ENCODE measurements at regions not wholly inside any gene's neighbourhood (a gene's known extent, or its start where the extent isn't known, plus 50 kb on each side); places are given as distances from the start of the nearest gene placed in this dataset.

DNA sequence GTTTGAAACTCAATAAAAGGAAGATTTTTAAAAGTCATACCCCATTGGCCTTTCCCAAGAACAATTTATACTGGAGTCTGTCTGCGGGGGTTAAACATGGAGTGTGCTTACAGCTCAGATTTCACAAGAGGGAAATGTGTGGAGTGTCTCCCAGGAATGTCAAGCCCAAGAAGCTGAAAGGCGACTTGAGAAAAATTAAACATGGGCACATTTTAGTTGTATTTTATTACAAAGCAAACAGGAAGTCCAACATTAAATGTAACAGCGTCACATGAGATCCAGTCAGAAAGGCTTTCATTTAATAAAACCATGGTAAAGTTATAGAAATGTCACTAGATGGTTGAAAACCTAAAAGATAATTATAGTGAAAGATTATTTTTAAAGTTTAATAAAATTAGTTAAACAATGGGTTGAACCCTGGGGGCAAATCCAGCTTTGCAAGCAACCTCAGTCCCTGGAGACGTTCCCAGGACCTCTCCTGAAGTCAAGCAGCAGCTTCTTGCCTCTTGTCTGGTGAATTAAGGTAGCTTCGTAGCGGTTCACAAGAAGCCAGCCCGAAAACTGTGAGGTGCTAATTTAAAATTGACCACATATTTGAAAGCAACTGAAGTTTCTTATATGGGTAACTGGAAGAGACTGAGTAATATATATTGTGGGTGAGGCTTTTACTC is 168.4 kb upstream of the EDNRA start:
- no peak for DNase-seq (ENCODE audit: low spot score)

DNA sequence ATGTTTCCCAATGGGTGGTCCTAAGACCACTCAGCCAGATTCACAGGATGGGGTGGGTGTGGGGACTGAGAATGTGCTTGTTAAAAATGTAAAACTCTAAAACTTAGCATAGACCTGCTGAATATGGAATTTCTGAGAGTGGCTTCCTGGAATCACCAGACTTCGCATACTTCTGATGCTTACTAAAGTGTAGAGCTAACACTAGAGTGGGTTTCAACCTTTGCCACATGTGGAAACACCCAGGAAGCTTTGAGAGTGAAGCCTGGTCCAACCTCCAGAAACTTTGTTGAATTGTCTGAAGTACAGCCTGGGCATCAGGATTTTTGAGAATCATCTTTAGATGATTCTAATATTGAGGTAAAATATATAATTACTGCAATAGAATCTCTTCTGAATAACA is 167.8 kb upstream of the EDNRA start:
- no peak for DNase-seq (ENCODE audit: low spot score)

GRCh38 chr4:147318586-147318985 is 162.3 kb upstream of the EDNRA start:
- DNase-seq (ENCODE audit: low spot score), result no peak

DNA sequence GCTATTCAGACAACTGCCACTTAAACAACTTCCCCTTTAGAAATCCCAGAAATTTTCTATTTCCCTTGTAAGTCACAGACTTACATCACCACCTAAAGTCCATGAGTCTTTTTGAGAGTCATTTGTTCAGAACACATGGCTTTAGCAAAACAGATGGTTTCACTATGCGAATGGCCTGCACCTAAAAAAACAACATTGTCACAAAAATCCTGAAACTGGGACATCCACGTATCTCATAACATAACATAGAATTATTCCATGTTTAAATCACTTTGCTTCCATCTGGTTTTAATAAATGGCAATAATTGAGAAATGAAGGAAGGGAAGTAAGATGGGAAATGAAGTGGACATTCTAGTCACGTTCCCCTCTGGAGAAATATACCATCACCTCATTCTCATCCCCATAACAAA is 155.3 kb upstream of the EDNRA start:
- DNase-seq (ENCODE audit: low spot score), result no peak

- no peak for DNase-seq (ENCODE audit: low spot score)
Observed at GRCh38 chr4:147326591-147326990, 154.3 kb upstream of the EDNRA start.

DNA sequence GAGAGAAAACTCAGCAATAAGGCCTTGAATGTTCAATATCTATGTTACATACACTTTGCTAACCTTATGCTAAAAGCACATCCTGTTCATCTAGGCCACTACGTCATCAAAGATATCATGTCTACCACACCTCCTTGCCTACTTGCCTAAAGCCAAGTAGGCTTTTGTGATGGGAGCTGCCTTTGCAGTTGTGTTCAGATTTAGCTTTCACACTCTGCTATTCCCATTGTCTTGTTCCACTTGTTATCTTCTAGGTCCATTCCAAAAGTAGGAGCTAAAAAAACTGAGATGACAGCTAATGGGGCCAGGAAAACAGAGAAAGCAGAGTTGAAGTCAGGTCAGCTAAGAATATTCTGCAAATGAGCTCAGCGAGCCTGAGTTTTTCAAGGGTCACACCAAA is 153.6 kb upstream of the EDNRA start:
- no peak for DNase-seq (ENCODE audit: low spot score)

DNA sequence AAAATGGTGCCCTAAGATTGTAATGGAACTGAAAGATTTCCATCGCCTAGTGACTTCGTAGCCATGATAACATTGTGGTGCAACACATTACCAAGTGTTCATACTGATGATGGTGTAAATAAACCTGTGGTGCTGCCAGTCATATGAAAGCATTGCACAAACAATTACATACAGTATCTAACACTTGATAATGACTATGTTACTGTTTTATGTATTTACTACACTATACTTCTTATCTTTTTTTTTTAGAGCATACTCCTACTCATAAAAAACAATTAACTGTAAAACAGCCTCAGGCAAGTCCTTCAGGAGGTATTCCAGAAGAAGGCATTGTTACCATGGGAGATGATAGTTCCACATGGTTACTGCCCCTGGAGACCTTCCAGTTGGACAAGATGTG is 152.7 kb upstream of the EDNRA start:
- DNase-seq (ENCODE audit: low spot score), result no peak

DNA sequence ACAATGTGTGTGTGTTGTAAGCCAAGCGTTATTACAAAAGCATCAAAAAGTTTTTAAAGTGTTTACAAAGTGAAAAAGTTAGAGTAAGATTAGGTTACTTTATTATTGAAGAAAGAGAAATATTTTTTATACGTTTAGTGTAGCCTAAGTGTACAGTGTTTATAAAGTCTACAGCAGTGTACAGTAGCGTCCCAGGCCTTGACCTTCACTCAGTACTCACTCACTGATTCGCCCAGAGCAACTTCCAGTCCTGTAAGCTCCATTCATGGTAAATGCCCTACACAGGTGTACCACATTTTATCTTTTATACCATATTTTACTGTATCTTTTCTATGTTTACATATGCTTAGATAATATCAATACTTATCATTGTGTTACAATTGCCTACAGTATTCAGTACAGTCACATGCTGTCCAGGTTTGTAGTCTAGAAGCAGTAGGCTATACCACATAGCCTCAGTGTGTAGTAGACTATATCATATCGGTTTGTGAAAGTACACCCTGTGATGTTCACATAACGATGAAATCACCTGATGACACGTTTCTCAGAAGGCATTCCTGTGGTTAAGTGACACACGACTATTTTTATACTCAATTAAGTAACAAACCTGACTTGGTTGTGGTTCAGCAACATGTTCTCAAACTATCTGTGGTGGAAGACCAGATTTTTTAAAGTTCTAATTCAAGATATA is 152.0 kb upstream of the EDNRA start:
- DNase-seq (ENCODE audit: low spot score), result no peak

DNA sequence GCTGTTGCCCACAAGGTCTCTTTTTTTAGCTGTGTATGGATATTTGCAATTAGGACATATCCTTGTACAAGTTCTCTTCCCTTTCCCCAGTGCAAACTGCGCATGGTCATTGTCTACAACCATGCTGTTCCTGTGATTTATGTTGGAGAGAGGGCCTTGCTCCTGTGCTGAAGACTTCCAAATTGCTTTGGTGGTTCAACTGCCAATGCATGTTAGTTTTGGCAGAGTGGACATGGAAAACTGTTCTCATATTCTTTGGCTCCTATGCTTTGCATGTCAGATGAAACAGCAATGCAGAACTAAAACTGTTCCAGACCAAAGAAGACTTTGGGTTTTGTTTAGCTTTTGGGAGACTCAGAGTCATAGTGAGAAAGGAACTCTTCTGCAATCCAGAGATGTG is 148.8 kb upstream of the EDNRA start:
- no peak for DNase-seq (ENCODE audit: low spot score)

DNA sequence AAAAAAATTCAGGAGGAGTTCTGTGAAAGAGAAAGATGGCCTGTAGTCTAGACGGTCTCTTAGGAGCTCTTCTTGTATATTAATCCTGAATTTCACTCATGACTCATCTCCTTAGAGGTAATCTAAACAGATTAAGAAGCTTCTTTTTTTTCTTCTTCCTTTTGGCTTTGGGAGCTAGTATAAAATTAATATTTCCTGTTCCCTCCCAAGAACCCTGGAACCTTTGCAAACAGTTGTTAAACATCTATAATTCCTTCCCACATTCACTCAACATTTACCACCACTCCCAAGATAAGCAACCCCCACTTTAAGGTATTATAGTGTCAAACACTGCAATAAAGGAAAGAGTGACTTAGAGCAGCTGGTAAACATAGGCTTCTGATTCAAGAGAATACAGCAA is 146.4 kb upstream of the EDNRA start:
- DNase-seq (ENCODE audit: low spot score), result no peak

GRCh38 chr4:147335183-147335582 is 145.7 kb upstream of the EDNRA start:
- no peak for DNase-seq (ENCODE audit: low spot score)

DNA sequence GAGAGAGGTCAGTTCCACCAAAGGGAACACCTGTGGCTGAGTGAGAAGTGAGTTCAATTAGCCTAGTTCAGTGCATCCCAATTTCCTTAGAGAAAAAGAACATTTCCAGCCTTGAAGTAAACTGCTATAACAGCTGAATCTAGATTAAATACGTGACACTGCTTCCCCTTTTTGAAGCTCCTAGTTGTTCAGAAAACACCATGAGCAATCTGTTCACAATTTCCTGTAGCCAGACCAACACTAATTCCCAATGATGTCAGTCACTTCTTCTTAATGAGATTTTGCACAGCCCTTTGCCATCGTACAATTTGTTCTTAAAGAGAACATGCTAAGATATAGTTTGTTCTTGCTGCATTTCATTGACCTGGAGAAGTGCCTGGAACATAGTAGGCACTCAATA is 144.6 kb upstream of the EDNRA start:
- no peak for DNase-seq (ENCODE audit: low spot score)

GRCh38 chr4:147339100-147339499 is 141.8 kb upstream of the EDNRA start:
- DNase-seq (ENCODE audit: low spot score), result no peak

DNA sequence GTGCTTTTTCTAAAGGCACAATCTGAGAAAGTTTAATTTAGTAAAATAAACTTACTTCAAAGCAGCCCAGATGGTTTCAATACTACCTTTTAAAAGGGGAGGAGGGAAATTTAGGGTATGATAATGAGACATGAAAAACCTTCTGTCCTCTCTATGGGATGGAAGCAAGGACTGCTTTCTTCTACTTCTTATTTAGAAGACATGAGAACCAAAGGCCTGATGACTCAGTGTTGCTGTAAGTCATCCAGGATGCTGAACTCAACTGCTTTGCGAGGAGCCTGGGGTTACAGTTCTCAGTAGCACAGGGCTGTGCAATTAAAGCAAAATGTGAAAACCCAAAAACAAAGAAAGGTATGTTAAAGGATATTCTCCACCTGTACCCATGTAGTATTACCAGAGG is 140.8 kb upstream of the EDNRA start:
- no peak for DNase-seq (ENCODE audit: low spot score)

DNA sequence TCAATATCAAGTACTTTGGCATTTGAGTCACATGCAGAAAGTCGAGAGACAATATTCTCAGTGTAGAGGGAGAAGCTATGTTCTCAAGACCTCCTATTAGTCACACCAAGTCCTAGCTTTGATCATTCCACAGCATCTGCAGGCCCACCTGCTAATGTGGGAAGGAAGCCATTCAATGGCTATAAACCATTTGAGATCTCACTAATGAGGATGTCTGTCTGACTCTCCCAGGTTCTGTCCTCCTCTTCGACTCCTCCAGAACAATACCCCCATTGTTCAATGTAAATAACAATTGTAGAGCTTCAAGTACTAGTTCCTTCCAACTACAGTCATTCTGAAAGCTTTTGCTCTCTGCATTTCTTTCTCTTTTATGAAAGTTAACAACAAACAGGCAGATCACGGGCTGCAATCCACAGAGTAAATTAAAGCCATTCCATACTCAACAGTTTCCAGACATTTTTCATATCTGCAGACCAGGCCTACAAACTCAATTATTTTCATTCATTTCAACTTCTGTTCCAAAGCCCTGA is 140.2 kb upstream of the EDNRA start:
- DNase-seq (ENCODE audit: low spot score), result no peak

DNA sequence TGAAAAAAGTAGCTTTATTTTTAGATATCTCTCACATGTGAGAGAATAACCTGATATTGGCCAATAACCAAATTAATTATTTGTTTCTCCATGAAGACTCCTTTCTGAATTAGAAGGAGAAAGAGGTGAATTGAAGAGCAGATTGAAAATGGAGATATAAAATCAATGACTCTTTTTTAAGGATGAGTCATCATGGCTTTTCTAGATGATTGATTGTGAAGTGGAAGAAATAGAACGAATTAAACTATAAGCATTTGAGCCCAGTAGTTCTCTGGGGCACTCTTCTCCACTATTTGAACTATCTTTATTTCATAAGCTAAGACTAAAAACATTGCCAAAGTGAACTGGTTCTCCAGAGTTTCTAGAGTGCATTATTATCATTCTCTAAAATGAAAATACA is 137.2 kb upstream of the EDNRA start:
- no peak for DNase-seq (ENCODE audit: low spot score)

GRCh38 chr4:147345662-147346061 is 135.2 kb upstream of the EDNRA start:
- DNase-seq (ENCODE audit: low spot score), result no peak

GRCh38 chr4:147347217-147347616 is 133.7 kb upstream of the EDNRA start:
- DNase-seq (ENCODE audit: low spot score), result no peak

DNA sequence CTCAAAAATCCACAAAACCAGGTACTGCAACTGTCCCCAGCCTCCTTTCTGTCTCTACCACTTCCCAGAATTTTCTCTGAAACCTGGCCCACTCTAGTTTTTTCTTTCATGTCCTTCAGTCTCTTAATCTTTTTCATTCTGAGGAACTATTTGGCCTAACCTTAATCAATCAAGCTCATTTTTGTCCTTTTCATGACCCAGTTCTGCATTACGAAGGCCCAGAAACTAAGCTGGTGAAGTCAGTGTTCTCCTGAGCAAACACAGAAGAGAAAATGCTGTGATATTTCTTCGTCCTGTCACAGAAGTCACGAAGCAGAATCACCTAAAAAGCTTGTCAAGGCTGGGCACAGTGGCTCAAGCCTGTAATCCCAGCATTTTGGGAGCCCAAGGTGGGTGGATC is 131.7 kb upstream of the EDNRA start:
- DNase-seq (ENCODE audit: low spot score), result no peak

GRCh38 chr4:147351083-147351787 is 129.7 kb upstream of the EDNRA start:
- DNase-seq (ENCODE audit: low spot score), result no peak

DNA sequence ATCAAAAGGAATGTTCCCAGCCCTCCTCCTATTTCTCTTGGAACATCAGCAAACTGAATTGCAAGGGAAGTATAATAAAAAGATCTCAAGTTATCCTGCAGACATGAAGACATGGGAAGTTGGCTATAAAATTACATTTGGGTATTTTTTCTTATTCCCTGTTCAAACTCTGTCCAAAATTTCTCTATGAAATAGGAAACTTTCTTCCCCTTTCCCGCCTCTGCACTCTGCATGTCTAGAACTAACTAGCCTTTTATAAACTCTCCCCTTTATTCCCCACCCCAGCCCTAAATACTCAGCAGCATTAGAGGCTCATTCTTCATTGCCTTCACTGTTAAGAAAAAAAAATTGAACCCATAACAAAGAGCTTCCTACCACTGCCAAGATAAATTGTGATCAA is 126.7 kb upstream of the EDNRA start:
- DNase-seq (ENCODE audit: low spot score), result no peak

- DNase-seq (ENCODE audit: low spot score), result no peak
Observed at GRCh38 chr4:147355032-147355656, 125.8 kb upstream of the EDNRA start.

DNA sequence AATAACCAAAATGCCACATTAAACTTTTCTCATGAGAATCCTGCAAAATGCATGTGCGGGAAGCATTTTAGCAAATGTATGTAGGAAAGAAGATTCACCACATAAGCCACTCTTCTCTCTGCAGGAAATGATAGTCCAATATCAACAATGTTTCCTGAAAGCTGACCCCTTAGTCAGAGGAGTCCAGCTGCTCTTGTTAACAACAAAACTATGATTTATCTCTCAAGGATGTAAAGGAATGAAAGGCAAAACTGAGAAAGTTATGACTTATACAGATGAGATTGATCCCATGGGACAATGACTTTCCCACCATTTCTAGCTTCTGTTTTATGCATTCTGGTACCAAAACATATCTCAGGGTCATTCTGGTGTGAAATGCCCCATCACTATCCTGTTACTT is 125.0 kb upstream of the EDNRA start:
- no peak for DNase-seq (ENCODE audit: low spot score)
